OCI-LY1 (cell line): ENCODE measurements at regions not wholly inside any gene's neighbourhood (a gene's known extent, or its start where the extent isn't known, plus 50 kb on each side); places are given as distances from the start of the nearest gene placed in this dataset.

Experiments
- H2AFZ ChIP-seq: fragments of 200-600 bp; sonication (generic), shearing (Covaris generic); 2 replicates; pipeline ENCODE4 v1.6.0; 2014; ENCODE audit warnings: antibody characterized with exemption, mild to moderate bottlenecking, low read length
- H3F3A ChIP-seq: fragments of 200-600 bp; sonication (generic), shearing (Covaris generic); 2 replicates; pipeline ENCODE4 v1.6.0; 2014; ENCODE audit warnings: mild to moderate bottlenecking, antibody characterized with exemption, low read length, moderate library complexity; ENCODE audit not compliant: insufficient read depth
- H3K27ac ChIP-seq: fragments of 200-600 bp; sonication (generic); 2 replicates; pipeline ENCODE4 v1.5.1; 2014; ENCODE audit warnings: low read length, mixed run types, mild to moderate bottlenecking, low read depth; ENCODE audit not compliant: poor library complexity, severe bottlenecking
- H3K27me3 ChIP-seq: fragments of 200-600 bp; sonication (generic); 2 replicates; pipeline ENCODE4 v1.6.0; 2014; ENCODE audit warnings: antibody characterized with exemption, mild to moderate bottlenecking, low read length, moderate library complexity; ENCODE audit not compliant: insufficient read depth
- H3K36me3 ChIP-seq: fragments of 200-600 bp; sonication (generic); 2 replicates; pipeline ENCODE4 v1.6.1; 2014; ENCODE audit warnings: mild to moderate bottlenecking, antibody characterized with exemption, low read length, moderate library complexity, mixed read lengths; ENCODE audit not compliant: insufficient read depth
- H3K4me1 ChIP-seq: fragments of 200-600 bp; sonication (generic); 2 replicates; pipeline ENCODE4 v1.5.1; 2014; ENCODE audit warnings: mild to moderate bottlenecking, low read length, moderate library complexity; ENCODE audit not compliant: insufficient read depth, severe bottlenecking
- H3K4me2 ChIP-seq: fragments of 200-600 bp; sonication (generic), shearing (Covaris generic); 2 replicates; pipeline ENCODE4 v1.6.1; 2014; ENCODE audit warnings: low read length
- H3K4me3 ChIP-seq: fragments of 200-600 bp; sonication (generic); 2 replicates; pipeline ENCODE4 v1.5.1; 2014; ENCODE audit warnings: low read length, low read depth, mild to moderate bottlenecking, mixed read lengths; ENCODE audit not compliant: poor library complexity, severe bottlenecking
- H3K79me2 ChIP-seq: fragments of 200-600 bp; shearing (Covaris generic); 2 replicates; pipeline ENCODE4 v1.6.1; 2016; ENCODE audit warnings: mixed run types, low read length, mixed read lengths; ENCODE audit not compliant: insufficient read depth
- H3K9ac ChIP-seq: fragments of 200-600 bp; sonication (generic), shearing (Covaris generic); 2 replicates; pipeline ENCODE4 v1.6.1; 2014; ENCODE audit warnings: mild to moderate bottlenecking, low read length, mixed read lengths
- H3K9me2 ChIP-seq: fragments of 200-600 bp; sonication (generic), shearing (Covaris generic); 2 replicates; pipeline ENCODE4 v1.6.1; 2014; ENCODE audit warnings: low read depth, mild to moderate bottlenecking, low read length, mixed read lengths
- H3K9me3 ChIP-seq: fragments of 200-600 bp; shearing (Covaris generic); 2 replicates; pipeline ENCODE4 v1.6.1; 2014; ENCODE audit warnings: low read length, mixed read lengths
- H4K20me1 ChIP-seq: fragments of 200-600 bp; sonication (generic), shearing (Covaris generic); 2 replicates; pipeline ENCODE4 v1.6.0; 2016; ENCODE audit warnings: mild to moderate bottlenecking, low read length; ENCODE audit not compliant: insufficient read depth
- EZH2 ChIP-seq: fragments of 200-600 bp; sonication (generic), shearing (Covaris generic); IDR thresholded peaks from 2 replicates; pipeline ENCODE4 v1.8.0; 2017; ENCODE audit warnings: borderline replicate concordance, mixed run types, mild to moderate bottlenecking, antibody characterized with exemption, low read length, moderate library complexity, mixed read lengths
- TF ChIP-seq, protein P1 (sequence below): fragments of 200-600 bp; sonication (generic), shearing (Covaris generic); IDR thresholded peaks from 2 replicates; pipeline ENCODE4 v1.5.1; 2017; ENCODE audit warnings: mild to moderate bottlenecking, antibody characterized with exemption, low read length, moderate library complexity, mixed read lengths

GRCh38 chr12:42677461-42677860, 87.9 kb upstream of the PRICKLE1 start:
- H3K36me3 ChIP-seq = no peaks in the 10 kb centered on the region
- H3K4me3 ChIP-seq = no peak overlapping the region
- no peaks in the 10 kb centered on the region for H3K4me1 ChIP-seq
- H3K9ac ChIP-seq = no peak overlapping the region
- no peaks in the 10 kb centered on the region for H3K79me2 ChIP-seq
- no peaks in the 10 kb centered on the region for H3K27me3 ChIP-seq
- H4K20me1 ChIP-seq = no peaks in the 10 kb centered on the region
- H2AFZ ChIP-seq = no peak overlapping the region
- H3F3A ChIP-seq = no peaks in the 10 kb centered on the region
- TF ChIP-seq EZH2 = no peak
- TF ChIP-seq, protein P1, sequence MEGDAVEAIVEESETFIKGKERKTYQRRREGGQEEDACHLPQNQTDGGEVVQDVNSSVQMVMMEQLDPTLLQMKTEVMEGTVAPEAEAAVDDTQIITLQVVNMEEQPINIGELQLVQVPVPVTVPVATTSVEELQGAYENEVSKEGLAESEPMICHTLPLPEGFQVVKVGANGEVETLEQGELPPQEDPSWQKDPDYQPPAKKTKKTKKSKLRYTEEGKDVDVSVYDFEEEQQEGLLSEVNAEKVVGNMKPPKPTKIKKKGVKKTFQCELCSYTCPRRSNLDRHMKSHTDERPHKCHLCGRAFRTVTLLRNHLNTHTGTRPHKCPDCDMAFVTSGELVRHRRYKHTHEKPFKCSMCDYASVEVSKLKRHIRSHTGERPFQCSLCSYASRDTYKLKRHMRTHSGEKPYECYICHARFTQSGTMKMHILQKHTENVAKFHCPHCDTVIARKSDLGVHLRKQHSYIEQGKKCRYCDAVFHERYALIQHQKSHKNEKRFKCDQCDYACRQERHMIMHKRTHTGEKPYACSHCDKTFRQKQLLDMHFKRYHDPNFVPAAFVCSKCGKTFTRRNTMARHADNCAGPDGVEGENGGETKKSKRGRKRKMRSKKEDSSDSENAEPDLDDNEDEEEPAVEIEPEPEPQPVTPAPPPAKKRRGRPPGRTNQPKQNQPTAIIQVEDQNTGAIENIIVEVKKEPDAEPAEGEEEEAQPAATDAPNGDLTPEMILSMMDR = no peak
- no peak overlapping the region for H3K4me2 ChIP-seq
- H3K9me2 ChIP-seq = no peaks in the 10 kb centered on the region
- H3K27ac ChIP-seq = no peak overlapping the region
- H3K9me3 ChIP-seq = no peaks in the 10 kb centered on the region

- TF ChIP-seq EZH2 = no peak
- TF ChIP-seq, protein P1 = no peak
- no peak overlapping the region for H2AFZ ChIP-seq
Observed at GRCh38 chr12:42673535-42673934, 84.0 kb upstream of the PRICKLE1 start.

GRCh38 chr12:42670719-42671118, 81.2 kb upstream of the PRICKLE1 start:
- H3K4me1 ChIP-seq = no peaks in the 10 kb centered on the region
- no peaks in the 10 kb centered on the region for H3K9me3 ChIP-seq
- no peaks in the 10 kb centered on the region for H3K27me3 ChIP-seq
- H3K36me3 ChIP-seq = no peaks in the 10 kb centered on the region
- TF ChIP-seq, protein P1 = no peak
- TF ChIP-seq EZH2 = no peak
- no peak overlapping the region for H3K4me3 ChIP-seq
- H2AFZ ChIP-seq = no peak overlapping the region
- H3K4me2 ChIP-seq = no peak overlapping the region
- no peaks in the 10 kb centered on the region for H3K79me2 ChIP-seq
- no peak overlapping the region for H3K27ac ChIP-seq
- no peak overlapping the region for H3K9ac ChIP-seq
- no peaks in the 10 kb centered on the region for H3K9me2 ChIP-seq
- no peaks in the 10 kb centered on the region for H3F3A ChIP-seq
- H4K20me1 ChIP-seq = no peaks in the 10 kb centered on the region

More at GRCh38 chr12:42673535-42673934, 84.0 kb upstream of the PRICKLE1 start:
- H4K20me1 ChIP-seq = no peaks in the 10 kb centered on the region
- no peaks in the 10 kb centered on the region for H3K4me1 ChIP-seq
- H3K79me2 ChIP-seq = no peaks in the 10 kb centered on the region
- no peaks in the 10 kb centered on the region for H3K36me3 ChIP-seq
- H3K27me3 ChIP-seq = no peaks in the 10 kb centered on the region
- H3K27ac ChIP-seq = no peak overlapping the region
- no peak overlapping the region for H3K4me2 ChIP-seq
- no peak overlapping the region for H3K4me3 ChIP-seq
- H3K9me3 ChIP-seq = no peaks in the 10 kb centered on the region
- no peaks in the 10 kb centered on the region for H3F3A ChIP-seq
- no peak overlapping the region for H3K9ac ChIP-seq
- H3K9me2 ChIP-seq = no peaks in the 10 kb centered on the region
